ENCODE measurements at regions not wholly inside any gene's neighbourhood (a gene's known extent, or its start where the extent isn't known, plus 50 kb on each side); places are given as distances from the start of the nearest gene placed in this dataset.

DNA sequence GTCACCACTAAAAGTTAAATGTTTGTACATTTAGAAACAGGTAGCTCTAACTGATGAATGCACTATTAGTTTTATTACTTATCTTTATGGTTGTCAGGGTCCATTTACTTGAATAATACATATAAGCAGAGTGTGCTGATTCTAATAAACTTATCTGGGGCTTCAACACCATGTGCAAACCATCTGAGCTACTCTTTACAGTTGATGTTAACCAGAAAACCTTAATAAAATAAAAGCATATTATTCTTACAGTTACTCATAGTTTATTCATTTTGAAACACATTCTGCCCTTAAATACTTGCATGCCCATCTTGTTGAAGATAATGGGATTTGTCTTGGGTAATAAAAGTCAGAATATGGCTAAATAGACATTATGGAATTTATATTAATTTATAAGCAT lies 1042.2 kb downstream of the EPHA7 start:
- H3K27me3 ChIP-seq: no peaks in the 10 kb centered on the region
- intact Hi-C loops (cut with DNase I): no loop called here
- no peak overlapping the region for H3K27ac ChIP-seq
- TF ChIP-seq, protein P1, sequence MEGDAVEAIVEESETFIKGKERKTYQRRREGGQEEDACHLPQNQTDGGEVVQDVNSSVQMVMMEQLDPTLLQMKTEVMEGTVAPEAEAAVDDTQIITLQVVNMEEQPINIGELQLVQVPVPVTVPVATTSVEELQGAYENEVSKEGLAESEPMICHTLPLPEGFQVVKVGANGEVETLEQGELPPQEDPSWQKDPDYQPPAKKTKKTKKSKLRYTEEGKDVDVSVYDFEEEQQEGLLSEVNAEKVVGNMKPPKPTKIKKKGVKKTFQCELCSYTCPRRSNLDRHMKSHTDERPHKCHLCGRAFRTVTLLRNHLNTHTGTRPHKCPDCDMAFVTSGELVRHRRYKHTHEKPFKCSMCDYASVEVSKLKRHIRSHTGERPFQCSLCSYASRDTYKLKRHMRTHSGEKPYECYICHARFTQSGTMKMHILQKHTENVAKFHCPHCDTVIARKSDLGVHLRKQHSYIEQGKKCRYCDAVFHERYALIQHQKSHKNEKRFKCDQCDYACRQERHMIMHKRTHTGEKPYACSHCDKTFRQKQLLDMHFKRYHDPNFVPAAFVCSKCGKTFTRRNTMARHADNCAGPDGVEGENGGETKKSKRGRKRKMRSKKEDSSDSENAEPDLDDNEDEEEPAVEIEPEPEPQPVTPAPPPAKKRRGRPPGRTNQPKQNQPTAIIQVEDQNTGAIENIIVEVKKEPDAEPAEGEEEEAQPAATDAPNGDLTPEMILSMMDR (IDR thresholded peaks at IDR 0.05): no peak
- no peaks in the 10 kb centered on the region for H3K4me1 ChIP-seq
- no peak overlapping the region for H3K4me3 ChIP-seq
- no peaks in the 10 kb centered on the region for H3K9me3 ChIP-seq
- no peaks in the 10 kb centered on the region for H3K36me3 ChIP-seq
- DNase-seq: no peak
- no peak for ATAC-seq

DNA sequence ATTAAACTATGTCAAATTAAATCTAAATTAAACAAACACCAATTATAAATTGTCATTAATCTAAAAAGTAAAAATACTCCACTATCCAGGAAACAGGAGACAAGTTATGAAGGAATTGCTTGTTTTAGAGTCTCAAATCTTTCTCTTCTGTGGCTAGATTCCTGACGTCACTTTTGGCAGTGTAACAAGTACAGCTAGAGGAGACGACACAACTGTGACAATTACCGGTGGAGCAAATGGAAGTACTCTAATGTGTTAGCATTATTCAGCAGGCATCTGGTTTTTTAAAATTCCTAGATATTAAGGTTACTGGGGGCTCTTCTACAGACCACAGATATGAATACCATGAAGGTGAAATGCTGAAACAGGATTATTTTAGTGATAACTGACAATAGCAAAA lies 1042.7 kb downstream of the EPHA7 start:
- intact Hi-C loops (cut with DNase I): no loop called here
- Histone ChIP-seq H3K27ac (no peak overlapping the region), H3K4me3 (no peak overlapping the region), H3K9me3 (no peaks in the 10 kb centered on the region), H3K27me3 (no peaks in the 10 kb centered on the region), H3K36me3 (no peaks in the 10 kb centered on the region), H3K4me1 (no peaks in the 10 kb centered on the region)
- DNase-seq (no peak), ATAC-seq (no peak)
- TF ChIP-seq, protein P1 (IDR thresholded peaks at IDR 0.05): no peak

DNA sequence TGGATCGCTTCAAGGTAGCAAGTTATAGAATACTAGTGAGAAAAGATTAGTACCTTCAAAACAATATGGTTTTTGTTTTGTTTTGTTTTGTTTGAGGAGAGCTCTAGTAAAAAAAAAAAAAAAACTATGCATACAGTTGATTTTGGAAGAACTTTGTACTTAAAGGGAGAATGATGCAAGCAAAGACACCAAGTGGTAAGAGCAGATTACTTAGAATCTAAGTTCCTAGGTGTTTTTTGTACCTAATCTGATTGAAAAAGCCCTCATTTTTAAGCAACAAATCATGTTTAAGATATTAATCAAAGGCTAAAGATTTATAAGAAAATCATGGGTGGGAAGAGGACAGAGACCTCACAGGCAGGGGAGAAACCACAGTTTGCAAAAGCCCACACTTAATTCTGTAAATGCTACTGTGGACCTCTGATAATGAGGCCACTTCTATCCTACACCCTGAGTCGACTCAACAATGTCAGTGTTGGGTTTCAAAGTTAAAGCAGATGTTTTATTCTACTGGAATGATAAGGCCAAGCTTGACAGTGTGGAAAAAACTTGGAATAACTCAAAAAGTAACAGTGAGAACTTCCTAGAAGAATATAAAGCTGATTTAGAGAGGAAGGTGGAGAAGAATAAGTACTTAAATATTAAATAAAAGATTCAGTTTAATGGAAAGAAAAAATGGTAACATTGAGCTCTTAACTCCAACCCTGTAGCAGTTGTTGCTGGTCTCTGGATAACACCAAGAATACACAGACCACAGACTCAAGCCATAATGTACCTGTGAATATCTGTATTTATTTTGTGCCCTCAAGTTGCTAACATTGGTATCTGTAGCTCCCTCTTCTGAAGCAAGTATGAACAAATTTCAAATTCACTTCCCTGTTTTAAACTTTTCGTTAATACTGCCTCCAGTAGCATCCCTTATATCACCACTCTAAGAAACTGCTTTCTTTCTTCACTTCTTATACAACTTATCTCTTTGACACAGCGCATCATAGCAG lies 1047.8 kb downstream of the EPHA7 start:
- Histone ChIP-seq H3K4me1 (no peaks in the 10 kb centered on the region), H3K4me3 (no peak overlapping the region), H3K9me3 (no peaks in the 10 kb centered on the region), H3K27ac (no peak overlapping the region), H3K36me3 (no peaks in the 10 kb centered on the region), H3K27me3 (no peaks in the 10 kb centered on the region)
- no peak for ATAC-seq
- TF ChIP-seq, protein P1 (IDR thresholded peaks at IDR 0.05): no peak
- DNase-seq: no peak
- intact Hi-C loops (cut with DNase I): no loop called here

DNA sequence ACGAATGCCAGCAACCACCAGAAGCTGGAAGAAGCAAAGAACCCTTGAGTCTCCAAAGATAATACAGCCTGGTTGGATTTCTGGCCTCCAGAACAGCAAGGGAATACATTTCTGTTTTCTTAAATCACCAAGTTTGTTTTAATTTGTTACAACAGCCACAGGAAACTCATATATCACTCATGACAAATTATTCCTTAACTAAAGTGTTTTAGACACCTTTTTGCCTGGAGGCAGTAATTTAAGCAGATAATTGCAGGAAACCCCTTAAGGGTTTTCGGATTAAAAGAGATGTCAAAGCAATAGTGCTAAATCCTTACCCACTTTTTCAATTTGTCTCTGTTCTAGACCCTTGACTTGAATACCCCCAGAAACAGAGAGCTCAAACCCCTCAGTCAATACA lies 1050.0 kb downstream of the EPHA7 start:
- no peaks in the 10 kb centered on the region for H3K27me3 ChIP-seq
- no peak overlapping the region for H3K27ac ChIP-seq
- no peaks in the 10 kb centered on the region for H3K36me3 ChIP-seq
- TF ChIP-seq, protein P1 (IDR thresholded peaks at IDR 0.05): no peak
- no peaks in the 10 kb centered on the region for H3K9me3 ChIP-seq
- intact Hi-C loops (cut with DNase I): no loop called here
- no peak for DNase-seq
- no peak for ATAC-seq
- H3K4me3 ChIP-seq: no peak overlapping the region
- H3K4me1 ChIP-seq: no peaks in the 10 kb centered on the region

DNA sequence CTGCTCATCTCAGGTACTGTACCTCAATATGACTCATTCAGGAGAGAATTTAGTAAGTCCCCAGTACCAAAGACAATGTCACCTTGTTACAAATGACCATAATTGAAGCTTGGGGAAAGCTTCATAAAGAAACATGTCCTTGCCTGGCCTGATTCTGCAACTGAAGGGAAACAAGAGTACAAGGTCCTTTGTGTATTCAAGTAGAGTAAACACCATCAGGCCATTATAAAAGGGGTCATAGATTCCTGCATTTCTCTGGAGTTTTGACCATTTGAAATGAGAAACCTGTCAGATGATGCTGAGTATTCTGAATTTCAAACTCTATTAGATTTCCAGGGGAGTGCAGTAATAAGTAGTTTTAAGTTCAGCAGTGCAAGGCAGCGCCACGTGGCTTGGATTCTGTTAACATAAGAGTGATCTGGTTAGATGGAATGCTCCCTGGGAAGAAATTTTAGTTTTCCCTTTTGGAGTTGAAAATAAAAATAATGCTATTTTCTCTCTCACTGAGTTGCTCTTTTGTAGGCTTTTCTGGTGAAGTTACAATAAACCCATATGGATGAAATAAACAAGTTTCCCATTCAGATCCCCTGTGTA lies 1054.3 kb downstream of the EPHA7 start:
- Histone ChIP-seq H3K4me1 (no peaks in the 10 kb centered on the region), H3K27ac (no peak overlapping the region), H3K27me3 (no peaks in the 10 kb centered on the region), H3K36me3 (no peaks in the 10 kb centered on the region), H3K4me3 (no peak overlapping the region), H3K9me3 (no peaks in the 10 kb centered on the region)
- TF ChIP-seq, protein P1 (IDR thresholded peaks at IDR 0.05): no peak
- intact Hi-C loops (cut with DNase I): no loop called here
- DNase-seq (no peak), ATAC-seq (no peak)

Data from upper lobe of right lung (tissue), 1 donor.